Adrenal gland (tissue), 9 donors: ENCODE measurements at regions not wholly inside any gene's neighbourhood (a gene's known extent, or its start where the extent isn't known, plus 50 kb on each side); places are given as distances from the start of the nearest gene placed in this dataset.
A peak's percentile ranks its signal among the peaks of the same experiment; 100 is the strongest.
"Not testable (repeated sequence)": the region's sequence is repeated elsewhere in the genome, so short reads cannot be mapped to it uniquely, and the experiment has no call there.

Experiments used
- DNase-seq, 7 donors: peaks; one replicate each; pipeline ENCODE4 v3.0.0-alpha.2; 2019 to 2020
- H3K27ac ChIP-seq, 5 donors: fragments of 200-600 bp; sonication (generic) in 4 of 5; 1 replicate in 3 of 5; 2 replicates in 2 of 5; pipeline versions ENCODE4 v1.5.1 to v1.8.0; 2016 to 2020; ENCODE audit warnings: mild to moderate bottlenecking in 1 of 5
- H3K27me3 ChIP-seq: fragments of 200-600 bp; 2 replicates; pipeline ENCODE4 v1.8.0; 2021
- H3K36me3 ChIP-seq, 2 donors: fragments of 200-600 bp; replicated peaks in 1 of 2; 1 replicate in 1 of 2; 2 replicates in 1 of 2; pipeline versions ENCODE4 v1.5.1 to v1.8.0; 2018 to 2022
- H3K4me1 ChIP-seq, 2 donors: fragments of 200-600 bp; replicated peaks in 1 of 2; 1 replicate in 1 of 2; 2 replicates in 1 of 2; pipeline versions ENCODE4 v1.5.1 to v1.8.0; 2018 to 2021
- H3K4me3 ChIP-seq, 4 donors: fragments of 200-600 bp; sonication (generic) in 3 of 4; one replicate each; pipeline ENCODE4 v1.5.1; 2016 to 2018
- H3K9me3 ChIP-seq, 3 donors: fragments of 200-600 bp; sonication (generic) in 1 of 3; replicated peaks in 1 of 3; 1 replicate in 2 of 3; 2 replicates in 1 of 3; pipeline versions ENCODE4 v1.5.1 to v1.8.0; 2016 to 2021
- CTCF ChIP-seq, 6 experiments: fragments of 450-650 bp in 4 of 6; fragments of 200-600 bp in 2 of 6; sonication (generic) in 1 of 6; IDR thresholded peaks; 1 replicate in 5 of 6; 2 replicates in 1 of 6; pipeline versions ENCODE4 v1.5.1 to v1.8.0; 2016 to 2021; ENCODE audit warnings: antibody characterized with exemption in 6 of 6, mild to moderate bottlenecking in 2 of 6, moderate library complexity in 1 of 6
- POLR2A ChIP-seq, 2 donors: fragments of 450-650 bp; IDR thresholded peaks; one replicate each; pipeline ENCODE4 v1.6.1; 2017; ENCODE audit warnings: antibody characterized with exemption in 2 of 2, mild to moderate bottlenecking in 2 of 2, moderate library complexity in 1 of 2
- WGBS, 4 donors: extraction: QIAGEN DNeasy Blood & Tissue Kit in 2 of 4; methylation state at CpG; one replicate each; pipeline versions ENCODE4 v1.1.5 to v1.1.7; 2013 to 2017; 5-methylcytosine and 5-hydroxymethylcytosine counted together
- intact Hi-C, 2 donors: fragments of 100-400 bp; cut with DNase I; formaldehyde crosslinking; loops; one replicate each; pipeline versions ENCODE4 v1.14.1 to v1.15.0; 2022 to 2023
- donor health status: healthy with polysubstance abuse.
- donor health status: Bipolar disorder and iron deficiency.
- donor health status: DM: yes; HTN: yes; CAD: no.
- donor health status: DM: no; HTN: no; CAD: no.
- donor health status: DM: no; HTN: no; CAD: no.

DNA sequence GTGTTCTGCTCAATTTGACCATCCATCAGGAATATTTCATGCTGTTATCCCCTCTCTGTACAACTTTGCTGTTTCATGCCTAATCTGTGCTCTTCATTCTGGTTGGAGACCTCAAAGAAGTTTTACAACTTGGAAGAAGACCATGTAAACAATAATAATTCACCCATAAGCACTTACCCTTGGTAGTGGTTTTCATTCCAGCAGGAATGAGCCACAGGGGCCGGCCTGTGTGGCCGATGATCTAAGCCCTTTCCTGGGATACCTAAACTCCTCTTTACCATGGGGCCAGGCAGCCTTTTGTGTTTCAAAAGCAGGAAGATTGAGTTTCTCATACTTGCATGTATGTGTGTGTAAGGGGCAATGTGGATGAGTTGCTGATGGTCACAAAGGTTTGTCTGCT lies 165.0 kb downstream of the FGF1 start:
- Histone ChIP-seq H3K4me3 (no peak overlapping the region), H3K9me3 (no peaks in the 10 kb centered on the region), H3K27ac (no peak overlapping the region), H3K36me3 (no peaks in the 10 kb centered on the region), H3K4me1 (no peaks in the 10 kb centered on the region), H3K27me3 (no peaks in the 10 kb centered on the region)
- WGBS, 4 donors: 60 to 84% (median 70%) methylated on average over 2 of the region's 2 CpGs
- intact Hi-C loops: no loop called here
- TF ChIP-seq CTCF (IDR thresholded peaks at IDR 0.05) (no peak), POLR2A (IDR thresholded peaks at IDR 0.05) (no peak)
- no peak for DNase-seq

DNA sequence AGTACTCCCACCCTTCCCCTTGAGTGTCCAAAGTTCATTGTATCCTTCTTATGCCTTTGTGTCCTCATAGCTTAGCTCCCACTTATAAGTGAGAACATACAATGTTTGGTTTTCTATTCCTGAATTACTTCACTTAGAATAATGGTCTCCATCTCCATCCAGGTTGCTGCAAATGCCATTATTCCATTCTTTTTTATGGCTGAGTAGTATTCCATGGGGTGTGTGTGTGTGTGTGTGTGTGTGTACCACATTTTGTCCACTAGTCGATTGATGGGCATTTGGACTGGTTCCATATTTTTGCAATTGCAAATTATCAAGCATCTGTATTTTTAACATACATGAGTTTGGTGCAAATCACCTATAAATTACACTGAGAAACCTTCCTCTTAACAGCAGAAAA lies 166.0 kb downstream of the FGF1 start:
- H3K9me3 ChIP-seq, intact Hi-C loops, H3K27ac ChIP-seq, H3K27me3 ChIP-seq, H3K4me3 ChIP-seq, H3K36me3 ChIP-seq, H3K4me1 ChIP-seq, DNase-seq: not testable (repeated sequence)
- 74 to 100% (median 92%) methylated on average over 1 of the region's 1 CpG for WGBS, 4 donors

GRCh38 chr5:142517840-142518239 lies 168.1 kb downstream of the FGF1 start:
- no peak overlapping the region for H3K27ac ChIP-seq
- intact Hi-C loops: no loop called here
- no peaks in the 10 kb centered on the region for H3K36me3 ChIP-seq
- H3K9me3 ChIP-seq: no peaks in the 10 kb centered on the region
- no peak for DNase-seq
- 73 to 83% (median 78%) methylated on average over 1 of the region's 1 CpG for WGBS, 4 donors
- H3K4me3 ChIP-seq: no peak overlapping the region
- TF ChIP-seq POLR2A (IDR thresholded peaks at IDR 0.05) (no peak), CTCF (IDR thresholded peaks at IDR 0.05) (no peak)
- H3K4me1 ChIP-seq: peaks cover 2 to 5% of the 10 kb centered on the region in 2 donors
- H3K27me3 ChIP-seq: no peaks in the 10 kb centered on the region

DNA sequence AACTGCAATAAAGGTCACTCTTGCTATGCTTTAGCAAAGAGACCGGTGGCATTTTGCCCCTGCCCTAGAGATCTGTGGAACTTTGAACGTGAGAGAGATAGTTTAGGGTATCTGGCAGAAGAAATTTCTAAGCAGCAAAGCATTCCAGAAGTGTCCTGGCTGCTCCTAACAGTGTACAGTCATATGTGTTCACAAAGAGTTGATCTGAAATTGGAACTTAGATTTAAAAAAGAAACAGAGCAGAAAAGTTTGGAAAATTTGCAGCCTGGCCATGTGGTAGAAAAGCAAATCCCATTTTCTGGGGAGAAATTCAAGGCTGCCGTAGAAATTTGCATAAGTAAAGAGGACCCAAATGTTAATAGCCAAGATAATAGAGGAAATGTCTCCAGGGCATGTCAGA lies 169.2 kb downstream of the FGF1 start:
- intact Hi-C loops: no loop called here
- Histone ChIP-seq H3K9me3 (no peaks in the 10 kb centered on the region), H3K4me1 (peaks cover 8 to 13% of the 10 kb centered on the region in 2 donors), H3K4me3 (no peak overlapping the region), H3K36me3 (no peaks in the 10 kb centered on the region), H3K27ac (no peak overlapping the region), H3K27me3 (no peaks in the 10 kb centered on the region)
- DNase-seq: no peak
- TF ChIP-seq CTCF (IDR thresholded peaks at IDR 0.05) (no peak), POLR2A (IDR thresholded peaks at IDR 0.05) (no peak)
- WGBS, 4 donors: 93 to 98% (median 94%) methylated on average over 3 of the region's 3 CpGs

DNA sequence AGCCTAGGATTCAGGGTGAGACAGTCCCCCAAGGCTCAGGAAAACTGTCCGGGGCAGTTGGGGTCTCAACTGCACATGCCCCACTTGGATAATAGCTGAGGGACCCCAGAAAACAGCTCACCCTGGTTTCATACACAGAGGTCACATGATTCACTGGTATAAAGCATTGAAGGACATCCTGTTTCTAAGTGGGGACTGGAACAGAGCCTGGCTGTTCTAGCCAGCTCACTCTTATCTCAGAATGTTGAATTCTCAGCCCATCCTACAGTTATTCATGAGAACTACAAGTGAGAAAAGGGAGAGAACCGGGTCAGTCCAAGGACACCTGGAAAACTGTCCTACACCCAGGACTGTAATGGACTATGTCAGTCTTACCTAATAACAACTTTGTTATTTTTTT lies 170.9 kb downstream of the FGF1 start:
- 27 to 72% (median 57%) methylated on average over 1 to 2 of the region's 2 CpGs for WGBS, 4 donors
- Histone ChIP-seq H3K36me3 (no peaks in the 10 kb centered on the region), H3K4me3 (no peak overlapping the region), H3K4me1 (peaks cover 8 to 17% of the 10 kb centered on the region in 2 donors), H3K27ac (peak overlapping the region in 1 of 5 donors; percentile 38), H3K9me3 (no peaks in the 10 kb centered on the region), H3K27me3 (no peaks in the 10 kb centered on the region)
- intact Hi-C loops: no loop called here
- DNase-seq: no peak
- TF ChIP-seq POLR2A (IDR thresholded peaks at IDR 0.05) (no peak), CTCF (IDR thresholded peaks at IDR 0.05) (no peak)
